Mesendoderm (in vitro differentiated cells): ENCODE measurements at regions not wholly inside any gene's neighbourhood (a gene's known extent, or its start where the extent isn't known, plus 50 kb on each side); places are given as distances from the start of the nearest gene placed in this dataset.

Experiments used
- DNase-seq: peaks from one replicate; pipeline ENCODE4 v3.0.0; 2013
- H2AK5ac ChIP-seq: 2 replicates; pipeline ENCODE4 v1.6.1; 2013; ENCODE audit warnings: low read length, inconsistent platforms
- H2BK120ac ChIP-seq: 2 replicates; pipeline ENCODE4 v1.6.1; 2013; ENCODE audit warnings: low read depth, mild to moderate bottlenecking, low read length, moderate library complexity, mixed read lengths
- H2BK15ac ChIP-seq: replicated peaks from 2 replicates; pipeline ENCODE4 v1.6.1; 2013; ENCODE audit warnings: low read depth, mild to moderate bottlenecking, moderate library complexity
- H2BK5ac ChIP-seq: 2 replicates; pipeline ENCODE4 v1.6.1; 2013; ENCODE audit warnings: low read length, inconsistent platforms
- H3K18ac ChIP-seq: 2 replicates; pipeline ENCODE4 v1.6.1; 2013; ENCODE audit warnings: mild to moderate bottlenecking, low read length, mixed read lengths
- H3K23ac ChIP-seq: one replicate; pipeline ENCODE4 v1.6.1; 2013; ENCODE audit warnings: low read length
- H3K27ac ChIP-seq: 2 replicates; pipeline ENCODE4 v1.5.1; 2013; ENCODE audit warnings: low read depth, mild to moderate bottlenecking, inconsistent platforms, low read length, moderate library complexity
- H3K27me3 ChIP-seq: 2 replicates; pipeline ENCODE4 v1.6.1; 2013; ENCODE audit warnings: low read length, control low read depth, mild to moderate bottlenecking, inconsistent platforms; ENCODE audit not compliant: insufficient read depth, poor library complexity
- H3K36me3 ChIP-seq: 2 replicates; pipeline ENCODE4 v1.6.1; 2013; ENCODE audit warnings: low read length, inconsistent platforms; ENCODE audit not compliant: control insufficient read depth, insufficient read depth
- H3K4ac ChIP-seq: one replicate; pipeline ENCODE4 v1.6.1; 2013; ENCODE audit warnings: low read depth, mild to moderate bottlenecking, low read length, moderate library complexity
- H3K4me1 ChIP-seq: 2 replicates; pipeline ENCODE4 v1.6.1; 2013; ENCODE audit warnings: low read depth, low read length, inconsistent platforms; ENCODE audit not compliant: control insufficient read depth
- H3K4me2 ChIP-seq: 2 replicates; pipeline ENCODE4 v1.6.1; 2013; ENCODE audit warnings: low read length
- H3K4me3 ChIP-seq: 2 replicates; pipeline ENCODE4 v1.5.1; 2013; ENCODE audit warnings: mild to moderate bottlenecking, low read length
- H3K56ac ChIP-seq: one replicate; pipeline ENCODE4 v1.6.1; 2013; ENCODE audit warnings: low read length
- H3K79me1 ChIP-seq: 2 replicates; pipeline ENCODE4 v1.6.1; 2013; ENCODE audit warnings: low read length, inconsistent platforms
- H3K79me2 ChIP-seq: 2 replicates; pipeline ENCODE4 v1.6.1; 2013; ENCODE audit warnings: mild to moderate bottlenecking, low read length; ENCODE audit not compliant: control insufficient read depth, insufficient read depth
- H3K9ac ChIP-seq: 2 replicates; pipeline ENCODE4 v1.6.1; 2013; ENCODE audit warnings: low read length, inconsistent platforms
- H4K5ac ChIP-seq: one replicate; pipeline ENCODE4 v1.6.1; 2013; ENCODE audit warnings: low read length
- H4K8ac ChIP-seq: one replicate; pipeline ENCODE4 v1.6.1; 2013; ENCODE audit warnings: low read depth, mild to moderate bottlenecking, control low read depth, low read length, moderate library complexity
- WGBS: extraction: QIAGEN DNeasy Blood & Tissue Kit; methylation state at CpG from one replicate; pipeline ENCODE4 v1.1.7; 2013; ENCODE audit warnings: low lambda C conversion rate, missing lambda C conversion rate; ENCODE audit not compliant: insufficient coverage; ENCODE audit errors: extremely low coverage; 5-methylcytosine and 5-hydroxymethylcytosine counted together

DNA sequence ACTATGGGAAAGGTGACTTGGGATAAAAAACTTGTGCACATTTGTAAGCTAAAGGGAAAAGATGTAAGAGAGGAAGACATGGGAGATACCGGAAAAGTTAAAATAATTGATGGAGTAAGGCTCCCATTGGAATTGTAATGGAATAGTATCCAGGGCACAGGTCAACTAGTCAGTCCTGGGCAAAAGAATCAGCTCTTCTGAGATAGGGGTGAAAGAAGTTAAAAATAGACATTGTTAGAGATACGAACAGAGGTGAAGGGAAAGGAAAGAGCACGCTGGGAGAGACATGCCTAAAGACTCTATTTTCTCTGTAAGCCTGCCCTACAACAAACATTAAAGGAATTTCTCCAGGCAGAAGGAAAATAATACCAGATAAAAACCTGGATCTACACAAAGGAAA is 101.6 kb downstream of the SLC41A2 start:
- Histone ChIP-seq H3K4ac (no peak overlapping the region), H2AK5ac (no peak overlapping the region), H3K4me3 (no peak overlapping the region), H4K8ac (no peak overlapping the region), H3K18ac (no peak overlapping the region), H2BK15ac (no peak overlapping the region), H3K27ac (no peak overlapping the region), H3K56ac (no peak overlapping the region), H3K4me2 (no peak overlapping the region), H3K9ac (no peak overlapping the region), H2BK5ac (no peak overlapping the region), H3K79me2 (no peaks in the 10 kb centered on the region), H4K5ac (no peak overlapping the region), H3K4me1 (no peaks in the 10 kb centered on the region), H3K36me3 (no peaks in the 10 kb centered on the region), H3K27me3 (no peaks in the 10 kb centered on the region), H3K23ac (no peak overlapping the region), H2BK120ac (no peak overlapping the region), H3K79me1 (no peaks in the 10 kb centered on the region)
- WGBS, result no CpG with 5 or more reads among the region's 3 CpGs
- no peak for DNase-seq

GRCh38 chr12:104855599-104855998 is 102.5 kb downstream of the SLC41A2 start:
- no peak overlapping the region for H3K4me2 ChIP-seq
- no peak overlapping the region for H3K27ac ChIP-seq
- no peak overlapping the region for H2BK15ac ChIP-seq
- H2BK120ac ChIP-seq, result no peak overlapping the region
- H3K79me1 ChIP-seq, result no peaks in the 10 kb centered on the region
- WGBS, result no CpG with 5 or more reads among the region's 6 CpGs
- no peak for DNase-seq
- no peak overlapping the region for H3K4ac ChIP-seq
- H3K56ac ChIP-seq, result no peak overlapping the region
- H3K18ac ChIP-seq, result no peak overlapping the region
- no peak overlapping the region for H4K8ac ChIP-seq
- H2BK5ac ChIP-seq, result no peak overlapping the region
- no peak overlapping the region for H3K23ac ChIP-seq
- no peak overlapping the region for H3K4me3 ChIP-seq
- no peaks in the 10 kb centered on the region for H3K79me2 ChIP-seq
- H3K27me3 ChIP-seq, result no peaks in the 10 kb centered on the region
- no peak overlapping the region for H4K5ac ChIP-seq
- no peaks in the 10 kb centered on the region for H3K4me1 ChIP-seq
- no peaks in the 10 kb centered on the region for H3K36me3 ChIP-seq
- H3K9ac ChIP-seq, result no peak overlapping the region
- H2AK5ac ChIP-seq, result no peak overlapping the region

GRCh38 chr12:104852896-104853295 is 105.2 kb downstream of the SLC41A2 start:
- Histone ChIP-seq H3K4ac (no peak overlapping the region), H3K36me3 (no peaks in the 10 kb centered on the region), H2BK120ac (no peak overlapping the region), H2BK15ac (no peak overlapping the region), H3K9ac (no peak overlapping the region), H3K4me1 (no peaks in the 10 kb centered on the region), H3K23ac (no peak overlapping the region), H4K5ac (no peak overlapping the region), H3K56ac (no peak overlapping the region), H3K18ac (no peak overlapping the region), H3K27me3 (no peaks in the 10 kb centered on the region), H2AK5ac (no peak overlapping the region), H3K4me2 (no peak overlapping the region), H4K8ac (no peak overlapping the region), H3K79me2 (no peaks in the 10 kb centered on the region), H3K27ac (no peak overlapping the region), H3K79me1 (no peaks in the 10 kb centered on the region), H2BK5ac (no peak overlapping the region), H3K4me3 (no peak overlapping the region)
- WGBS, result no CpG with 5 or more reads among the region's 2 CpGs
- DNase-seq, result no peak

DNA sequence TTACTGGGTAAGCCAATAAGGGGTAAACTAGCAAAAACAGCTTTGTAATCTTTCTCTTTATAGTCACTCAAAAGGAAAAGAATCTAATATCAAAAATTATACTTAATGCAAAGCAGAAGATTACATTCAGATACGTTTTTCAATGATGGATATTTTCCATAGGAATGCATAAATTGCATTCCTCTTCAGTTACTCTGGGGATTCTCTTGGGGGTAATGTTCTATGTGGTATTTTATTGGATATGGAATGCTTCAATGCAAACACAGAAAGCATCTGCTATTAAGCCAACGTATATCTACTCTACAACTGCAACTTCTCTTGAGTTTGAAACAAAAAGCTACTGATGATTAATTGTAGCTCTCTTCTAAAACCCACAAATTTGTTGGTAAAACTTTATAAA is 106.0 kb downstream of the SLC41A2 start:
- Histone ChIP-seq H2AK5ac (no peak overlapping the region), H4K5ac (no peak overlapping the region), H3K4me3 (no peak overlapping the region), H2BK120ac (no peak overlapping the region), H3K56ac (no peak overlapping the region), H2BK15ac (no peak overlapping the region), H3K18ac (no peak overlapping the region), H3K79me2 (no peaks in the 10 kb centered on the region), H3K9ac (no peak overlapping the region), H3K79me1 (no peaks in the 10 kb centered on the region), H3K27me3 (no peaks in the 10 kb centered on the region), H3K4me2 (no peak overlapping the region), H4K8ac (no peak overlapping the region), H3K4me1 (no peaks in the 10 kb centered on the region), H3K23ac (no peak overlapping the region), H3K4ac (no peak overlapping the region), H2BK5ac (no peak overlapping the region), H3K36me3 (no peaks in the 10 kb centered on the region), H3K27ac (no peak overlapping the region)
- DNase-seq, result no peak
- no CpG with 5 or more reads among the region's 2 CpGs for WGBS

GRCh38 chr12:104850781-104851180 is 107.3 kb downstream of the SLC41A2 start:
- no peaks in the 10 kb centered on the region for H3K27me3 ChIP-seq
- DNase-seq, result no peak

GRCh38 chr12:104846056-104846767 is 111.9 kb downstream of the SLC41A2 start:
- H2BK120ac ChIP-seq, result no peak overlapping the region
- H3K36me3 ChIP-seq, result no peaks in the 10 kb centered on the region
- no peak overlapping the region for H3K18ac ChIP-seq
- no peak overlapping the region for H4K8ac ChIP-seq
- WGBS, result no CpG with 5 or more reads among the region's 2 CpGs
- H3K4ac ChIP-seq, result no peak overlapping the region
- H3K4me2 ChIP-seq, result no peak overlapping the region
- no peak overlapping the region for H2AK5ac ChIP-seq
- H3K23ac ChIP-seq, result no peak overlapping the region
- no peak overlapping the region for H2BK5ac ChIP-seq
- no peaks in the 10 kb centered on the region for H3K79me2 ChIP-seq
- H2BK15ac ChIP-seq, result no peak overlapping the region
- peak; percentile 5 for DNase-seq
- H3K79me1 ChIP-seq, result no peaks in the 10 kb centered on the region
- H3K27ac ChIP-seq, result no peak overlapping the region
- no peak overlapping the region for H3K9ac ChIP-seq
- no peak overlapping the region for H4K5ac ChIP-seq
- no peaks in the 10 kb centered on the region for H3K4me1 ChIP-seq
- H3K4me3 ChIP-seq, result no peak overlapping the region
- H3K27me3 ChIP-seq, result no peaks in the 10 kb centered on the region
- no peak overlapping the region for H3K56ac ChIP-seq

More at GRCh38 chr12:104850781-104851180, 107.3 kb downstream of the SLC41A2 start:
- no peaks in the 10 kb centered on the region for H3K36me3 ChIP-seq
- H3K23ac ChIP-seq, result no peak overlapping the region
- H3K56ac ChIP-seq, result no peak overlapping the region
- H3K4me1 ChIP-seq, result no peaks in the 10 kb centered on the region
- no peak overlapping the region for H2BK15ac ChIP-seq
- no peak overlapping the region for H3K18ac ChIP-seq
- H3K9ac ChIP-seq, result no peak overlapping the region
- no peak overlapping the region for H2AK5ac ChIP-seq
- no peak overlapping the region for H3K27ac ChIP-seq
- no peak overlapping the region for H2BK120ac ChIP-seq
- no peak overlapping the region for H3K4me2 ChIP-seq
- no peak overlapping the region for H3K4me3 ChIP-seq
- no peaks in the 10 kb centered on the region for H3K79me2 ChIP-seq
- no peaks in the 10 kb centered on the region for H3K79me1 ChIP-seq
- H2BK5ac ChIP-seq, result no peak overlapping the region
- H3K4ac ChIP-seq, result no peak overlapping the region
- no peak overlapping the region for H4K8ac ChIP-seq
- H4K5ac ChIP-seq, result no peak overlapping the region
